ENCODE measurements at regions not wholly inside any gene's neighbourhood (a gene's known extent, or its start where the extent isn't known, plus 50 kb on each side); places are given as distances from the start of the nearest gene placed in this dataset.

- Histone ChIP-seq H3K27ac (peak overlapping the region; percentile 15 to 52), H3K27me3 (no peaks in the 10 kb centered on the region), H3K4me3 (no peak overlapping the region), H3K36me3 (ENCODE audit: low read depth, missing control alignments) (no peaks in the 10 kb centered on the region), H3K4me1 (peaks cover 28% of the 10 kb centered on the region), H3K9me3 (no peaks in the 10 kb centered on the region)
- TF ChIP-seq CTCF (IDR thresholded peaks at IDR 0.05), result no peak
- no peak for TF ChIP-seq POLR2A (IDR thresholded peaks at IDR 0.05)
- intact Hi-C loops (cut with DNase I; ENCODE audit: low total_unique reads), result no loop called here
- DNase-seq, result no peak
- 40 to 44% methylated on average over 11 of the region's 11 CpGs for WGBS, 2 donors
Measured at GRCh38 chr11:122334546-122335339, 218.7 kb upstream of the BLID start.

GRCh38 chr11:122333467-122333866 lies 217.5 kb upstream of the BLID start:
- no peak for DNase-seq
- no peak for TF ChIP-seq CTCF (IDR thresholded peaks at IDR 0.05)
- TF ChIP-seq POLR2A (IDR thresholded peaks at IDR 0.05), result no peak
- peak overlapping the region in 1 of 2 donors; percentile 52 for H3K27ac ChIP-seq
- WGBS, 2 donors, result 91 to 94% methylated on average over 4 of the region's 4 CpGs
- H3K4me3 ChIP-seq, result no peak overlapping the region
- intact Hi-C loops (cut with DNase I; ENCODE audit: low total_unique reads), result no loop called here
- H3K9me3 ChIP-seq, result no peaks in the 10 kb centered on the region
- H3K27me3 ChIP-seq, result no peaks in the 10 kb centered on the region
- peaks cover 24% of the 10 kb centered on the region for H3K4me1 ChIP-seq
- H3K36me3 ChIP-seq (ENCODE audit: low read depth, missing control alignments), result no peaks in the 10 kb centered on the region

- DNase-seq, result no peak
- 83 to 94% methylated on average over 1 of the region's 1 CpG for WGBS, 2 donors
- intact Hi-C loops (cut with DNase I; ENCODE audit: low total_unique reads), result no loop called here
- Histone ChIP-seq H3K36me3 (ENCODE audit: low read depth, missing control alignments) (no peaks in the 10 kb centered on the region), H3K27me3 (no peaks in the 10 kb centered on the region), H3K27ac (no peak overlapping the region), H3K4me1 (peaks cover 21% of the 10 kb centered on the region), H3K9me3 (no peaks in the 10 kb centered on the region), H3K4me3 (no peak overlapping the region)
- TF ChIP-seq CTCF (IDR thresholded peaks at IDR 0.05) (no peak), POLR2A (IDR thresholded peaks at IDR 0.05) (no peak)
Measured at GRCh38 chr11:122331079-122331478, 215.1 kb upstream of the BLID start.

- intact Hi-C loops (cut with DNase I; ENCODE audit: low total_unique reads), result no loop called here
- no peak for DNase-seq
- H3K36me3 ChIP-seq (ENCODE audit: low read depth, missing control alignments), result no peaks in the 10 kb centered on the region
- 91 to 94% methylated on average over 5 of the region's 5 CpGs for WGBS, 2 donors
- peaks cover 15% of the 10 kb centered on the region for H3K4me1 ChIP-seq
- TF ChIP-seq POLR2A (IDR thresholded peaks at IDR 0.05) (no peak), CTCF (IDR thresholded peaks at IDR 0.05) (no peak)
- H3K4me3 ChIP-seq, result no peak overlapping the region
- H3K9me3 ChIP-seq, result no peaks in the 10 kb centered on the region
- no peaks in the 10 kb centered on the region for H3K27me3 ChIP-seq
- no peak overlapping the region for H3K27ac ChIP-seq
Measured at GRCh38 chr11:122330279-122330965, 214.4 kb upstream of the BLID start.

Measured in testis (tissue), 2 donors.